IPS-NIHi7 (cell line): ENCODE measurements at regions not wholly inside any gene's neighbourhood (a gene's known extent, or its start where the extent isn't known, plus 50 kb on each side); places are given as distances from the start of the nearest gene placed in this dataset.
"Not testable (repeated sequence)": the region's sequence is repeated elsewhere in the genome, so short reads cannot be mapped to it uniquely, and the experiment has no call there.

Source experiments
- DNase-seq: peaks from one replicate; pipeline ENCODE4 v3.0.0; 2012; ENCODE audit warnings: mixed read lengths; ENCODE audit errors: extremely low spot score

DNA sequence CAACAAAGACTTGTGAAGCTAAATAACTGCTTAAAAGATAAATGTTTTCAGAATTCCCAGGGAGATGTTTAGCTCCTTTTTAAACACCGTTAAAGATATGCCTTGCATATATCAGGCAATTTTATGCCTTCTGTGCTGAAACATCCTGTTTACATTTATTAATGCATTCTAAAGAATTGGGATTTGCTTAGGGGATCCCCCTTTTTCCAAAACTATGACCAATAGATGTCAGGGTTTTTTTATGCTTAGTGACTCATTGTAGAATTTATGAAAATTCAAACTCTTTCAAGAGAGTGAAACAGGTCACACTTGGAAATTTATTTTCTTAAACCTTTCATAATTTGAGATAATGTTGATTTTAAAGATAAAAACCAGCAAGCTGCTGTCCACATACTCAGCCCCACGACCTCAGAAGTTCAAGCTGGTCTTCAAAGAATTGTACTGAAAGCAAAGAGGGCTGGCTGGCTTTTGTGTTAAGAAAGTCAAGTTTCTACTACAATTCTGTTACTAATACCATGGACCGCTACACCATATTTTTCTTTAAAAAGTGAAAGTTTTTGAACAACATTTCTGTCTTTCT, 411.8 kb downstream of the ETV1 start:
- DNase-seq: no peak

DNA sequence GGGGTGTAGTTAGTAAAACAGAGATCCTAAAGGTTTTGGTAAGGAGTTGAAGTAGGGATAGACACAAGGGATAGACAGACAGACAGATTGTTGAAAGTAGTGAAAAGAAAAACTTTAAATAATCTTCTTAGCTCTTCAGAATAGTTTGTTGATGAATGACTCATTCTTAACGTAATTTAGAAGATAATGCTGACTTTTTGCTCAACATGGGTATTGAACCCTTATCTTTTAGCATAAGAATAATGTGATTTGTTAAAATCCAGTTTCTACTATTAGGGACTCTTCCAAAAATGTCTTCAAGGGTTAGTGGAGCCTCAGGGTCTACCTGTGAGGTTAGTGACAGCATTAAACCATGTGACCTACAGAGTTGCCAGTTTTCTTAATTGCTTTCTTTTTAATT, 411.2 kb downstream of the ETV1 start:
- DNase-seq: no peak

DNA sequence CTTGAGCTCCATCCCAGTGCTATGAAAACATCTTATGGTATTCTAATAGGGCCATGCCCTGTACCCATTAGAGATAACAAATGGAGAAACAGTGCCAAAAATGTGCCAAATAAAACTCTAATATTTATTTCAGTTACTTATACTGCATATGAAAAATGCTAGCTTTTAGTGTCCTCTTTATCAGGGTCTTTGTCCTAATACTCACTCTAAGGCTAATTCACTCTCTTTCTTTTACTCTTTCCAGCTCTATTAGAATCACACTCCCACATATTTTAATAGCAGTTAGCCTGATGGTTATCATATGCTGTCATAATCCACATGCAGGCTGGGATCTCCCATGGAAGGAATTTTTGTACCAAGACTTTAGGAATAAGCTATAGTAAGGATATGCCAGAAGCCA, 408.4 kb downstream of the ETV1 start:
- no peak for DNase-seq

DNA sequence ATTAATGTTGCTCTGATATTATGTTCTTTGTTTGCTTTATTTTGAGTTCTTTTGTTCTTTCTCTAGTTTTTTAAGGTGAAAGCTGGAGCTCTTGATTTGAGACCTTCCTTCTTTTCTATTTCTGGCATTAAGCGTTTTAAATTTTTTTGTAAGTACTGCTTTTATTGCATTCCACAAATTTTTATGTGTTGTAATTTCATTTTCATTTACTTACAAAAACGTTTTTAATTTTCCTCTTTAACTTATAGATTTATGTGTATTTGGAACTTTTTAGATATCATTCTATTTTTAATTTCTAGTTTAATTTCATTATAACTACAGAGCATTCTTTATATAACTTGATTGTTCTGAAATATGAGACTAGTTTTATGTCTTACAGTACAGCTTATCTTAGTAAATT, 395.6 kb downstream of the ETV1 start:
- DNase-seq: no peak

DNA sequence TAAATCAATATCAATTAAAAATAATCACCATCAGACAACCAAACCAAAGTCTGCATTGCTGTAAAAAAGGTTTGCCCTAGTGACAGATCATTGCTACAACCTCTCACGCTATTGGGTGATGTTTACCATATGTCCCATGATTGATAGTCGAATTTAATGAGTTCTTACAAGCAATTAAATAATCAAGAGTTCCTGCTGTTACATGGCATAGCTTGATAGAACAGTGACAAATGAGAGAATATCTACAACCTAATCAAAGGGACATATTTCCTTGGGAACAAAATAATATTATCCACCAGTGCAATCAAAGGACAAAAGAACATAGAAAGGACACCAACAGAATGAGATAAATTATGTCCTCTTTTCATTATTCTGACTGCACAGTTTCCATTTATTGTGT, 387.4 kb downstream of the ETV1 start:
- DNase-seq: no peak

DNA sequence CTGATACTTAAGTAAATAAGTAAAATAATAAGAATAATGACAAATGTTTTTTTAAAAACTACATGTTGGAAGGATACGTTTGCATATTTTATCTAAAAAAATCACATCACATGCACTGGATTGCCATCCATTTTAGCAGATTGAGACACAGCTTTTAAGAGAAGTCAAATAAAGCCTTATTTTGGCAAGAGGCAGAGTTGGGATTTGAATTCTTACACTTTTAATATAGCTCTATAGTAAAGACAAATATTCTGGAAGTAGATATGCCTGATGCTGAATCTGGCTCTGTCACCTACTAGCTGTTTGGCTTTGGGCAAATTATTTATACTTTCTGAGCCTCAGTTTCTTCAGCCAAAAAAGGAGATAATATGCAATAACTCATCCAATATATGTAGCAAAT, 386.4 kb downstream of the ETV1 start:
- DNase-seq: no peak

DNA sequence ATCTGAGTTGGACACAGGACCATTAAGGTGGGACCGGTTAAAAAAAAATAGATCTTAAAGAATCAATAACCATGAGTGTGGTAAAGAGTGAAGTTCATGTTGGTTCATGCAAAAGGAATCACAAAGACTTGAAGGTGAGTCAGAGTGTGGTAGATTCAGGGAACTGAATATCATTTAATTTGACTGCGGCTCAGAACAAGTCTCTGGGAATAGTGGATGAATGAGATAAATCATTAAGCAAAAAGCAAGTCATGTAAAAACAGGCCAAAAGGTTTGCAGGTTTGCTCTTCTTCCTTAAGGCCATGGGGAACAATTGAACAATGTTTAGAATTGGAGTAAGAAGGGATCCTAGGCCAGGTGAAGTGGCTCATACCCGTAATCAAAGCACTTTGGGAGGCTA, 385.8 kb downstream of the ETV1 start:
- no peak for DNase-seq

DNA sequence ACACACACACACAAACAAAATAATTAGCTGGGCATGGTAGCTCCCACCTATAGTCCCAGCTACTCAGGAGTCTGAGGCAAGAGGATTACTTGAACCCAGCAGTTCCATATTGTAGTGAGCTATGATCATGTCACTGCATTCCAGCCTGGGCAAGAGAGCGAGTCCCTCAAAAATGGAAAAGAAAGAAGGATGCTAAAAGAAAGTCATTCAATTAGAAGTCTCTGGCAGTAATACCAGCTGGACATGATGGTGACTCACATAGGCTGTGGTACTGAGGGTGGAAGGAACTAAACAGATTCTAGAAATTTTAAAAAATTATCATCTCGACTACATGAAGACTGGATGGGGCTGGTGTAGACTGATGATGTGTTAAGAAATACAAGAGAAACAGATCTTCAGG, 385.3 kb downstream of the ETV1 start:
- no peak for DNase-seq

DNA sequence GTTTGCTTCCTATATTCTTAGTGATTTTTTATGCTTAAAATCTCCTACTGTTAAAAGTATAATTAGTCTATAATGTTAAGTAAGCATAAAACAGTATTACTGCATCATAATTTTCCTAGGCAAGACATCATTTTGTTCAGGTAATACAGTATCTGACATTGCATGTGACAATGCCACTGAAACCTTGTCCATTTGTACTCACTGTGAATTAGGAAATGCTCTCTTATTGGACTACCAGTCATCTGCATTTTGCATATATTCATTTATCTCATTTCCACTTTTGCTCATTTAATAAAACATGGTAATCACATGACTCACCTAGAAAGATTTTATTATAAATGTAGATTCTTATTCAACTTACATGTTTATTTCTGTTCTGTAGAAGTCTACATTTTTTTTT, 379.1 kb downstream of the ETV1 start:
- DNase-seq: no peak

DNA sequence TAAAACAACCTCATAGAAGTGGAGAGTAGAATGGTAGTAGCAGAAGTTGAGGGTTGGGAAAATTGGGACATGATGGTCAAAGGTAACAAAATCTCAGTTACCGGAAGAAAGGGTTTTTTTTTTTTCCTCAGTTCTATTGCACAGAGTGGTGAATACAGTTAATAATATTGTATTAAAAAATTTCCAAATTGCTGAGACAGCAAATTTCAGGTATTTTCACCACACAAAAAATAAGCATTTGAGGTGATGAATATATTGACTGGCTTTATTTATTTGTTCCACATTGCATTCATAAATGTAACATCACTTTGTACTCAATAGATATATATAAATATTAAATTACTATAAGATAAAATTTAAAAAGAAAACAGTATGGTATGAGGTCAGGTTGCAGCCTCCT, 373.8 kb downstream of the ETV1 start:
- DNase-seq: no peak

DNA sequence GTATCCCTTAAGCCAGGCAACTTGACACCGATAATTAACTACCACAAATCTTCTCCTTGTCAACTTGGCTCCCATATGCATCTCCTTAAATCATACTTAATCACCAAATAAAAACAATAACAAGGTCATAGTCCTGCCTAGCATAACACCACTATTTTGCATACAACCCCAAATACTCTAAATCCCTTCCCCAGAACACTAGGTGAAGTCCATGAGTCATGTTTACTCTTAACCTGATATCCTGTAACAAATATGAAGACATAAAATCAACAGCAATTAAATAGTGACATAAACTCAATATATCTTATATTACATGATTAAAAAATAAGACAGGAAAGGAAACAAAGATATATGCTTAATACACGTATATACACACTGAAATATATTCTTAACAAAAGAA, 362.0 kb downstream of the ETV1 start:
- no peak for DNase-seq

DNA sequence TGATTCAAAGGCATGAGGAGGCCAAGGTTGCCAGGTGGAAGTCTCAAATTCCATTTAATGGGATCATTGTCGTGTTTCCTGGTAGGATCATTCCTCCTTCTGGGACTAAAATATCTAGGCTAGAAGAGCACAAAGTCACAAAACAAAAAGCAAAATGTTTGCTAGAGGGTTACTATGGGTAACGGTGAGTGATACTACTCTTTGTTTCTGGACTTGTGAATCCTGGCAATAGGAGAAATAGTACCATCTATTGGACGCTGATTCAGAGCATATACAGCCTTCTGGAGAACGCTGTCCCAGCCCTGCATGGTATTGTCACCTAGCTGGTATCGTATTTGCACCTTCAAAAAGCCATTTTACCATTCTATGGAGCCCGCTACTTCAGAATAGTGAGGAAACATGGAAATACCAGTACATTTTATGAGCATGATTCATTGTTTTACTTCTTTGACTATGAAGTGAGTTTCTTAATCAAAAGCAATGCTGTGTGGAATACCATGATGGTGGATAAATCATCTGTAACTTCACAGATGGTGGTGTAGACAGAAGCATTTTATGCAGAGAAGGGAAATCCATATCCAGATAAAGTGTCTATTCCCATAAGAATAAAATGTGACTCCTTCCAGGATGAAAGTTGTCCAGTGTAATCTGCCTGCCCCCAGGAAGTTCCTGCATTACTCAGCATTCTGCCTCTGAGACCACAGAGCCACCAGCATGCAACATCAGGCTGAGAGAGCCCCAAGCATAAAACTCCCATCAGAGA, 361.0 kb downstream of the ETV1 start:
- DNase-seq: no peak

DNA sequence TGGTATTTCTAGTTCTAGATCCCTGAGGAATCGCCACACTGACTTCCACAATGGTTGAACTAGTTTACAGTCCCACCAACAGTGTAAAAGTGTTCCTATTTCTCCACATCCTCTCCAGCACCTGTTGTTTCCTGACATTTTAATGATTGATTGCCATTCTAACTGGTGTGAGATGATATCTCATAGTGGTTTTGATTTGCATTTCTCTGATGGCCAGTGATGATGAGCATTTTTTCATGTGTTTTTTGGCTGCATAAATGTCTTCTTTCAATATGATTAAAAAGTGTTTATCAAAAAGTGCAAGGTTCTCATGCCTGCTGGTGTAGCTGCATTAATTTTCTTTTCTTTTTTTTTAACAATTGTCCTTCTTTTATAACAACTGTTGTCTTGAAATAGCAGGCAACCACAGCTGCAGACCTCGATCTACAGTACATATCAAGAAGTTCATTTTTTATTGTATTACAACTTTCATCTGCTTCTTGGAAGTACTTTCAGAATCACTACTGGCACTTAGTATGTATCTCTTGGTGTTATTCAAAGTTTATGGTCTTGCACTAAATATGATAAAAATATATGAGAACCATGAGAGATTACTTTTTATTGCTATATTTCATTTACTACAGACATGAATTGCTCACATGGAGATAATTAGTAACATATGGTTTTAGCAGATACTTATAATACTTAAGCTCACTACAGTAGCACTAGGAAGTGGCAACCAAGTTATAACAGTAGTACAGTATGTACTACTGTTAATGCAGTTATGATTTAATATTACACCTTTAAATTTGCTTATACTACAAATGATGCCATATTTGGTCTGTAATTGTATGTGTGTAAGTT, 358.0 kb downstream of the ETV1 start:
- DNase-seq: not testable (repeated sequence)

DNA sequence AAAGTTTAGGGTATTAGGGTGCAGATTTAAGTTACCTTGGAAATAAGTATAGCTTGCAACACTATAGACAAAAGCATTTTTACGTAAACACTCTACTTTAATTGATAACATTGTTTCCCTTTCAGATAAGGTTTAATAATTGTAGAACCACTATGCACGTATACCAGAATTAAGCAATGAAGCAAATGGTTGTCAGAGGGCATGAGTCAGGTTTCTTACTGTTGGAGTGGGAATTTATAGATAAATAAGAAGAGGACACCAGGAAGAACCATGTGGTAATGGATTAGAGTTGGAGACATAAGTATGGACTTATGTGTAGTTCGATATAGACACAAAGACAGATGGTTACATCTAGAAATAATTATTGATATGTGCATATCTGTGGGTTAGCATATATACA, 355.6 kb downstream of the ETV1 start:
- DNase-seq: no peak

DNA sequence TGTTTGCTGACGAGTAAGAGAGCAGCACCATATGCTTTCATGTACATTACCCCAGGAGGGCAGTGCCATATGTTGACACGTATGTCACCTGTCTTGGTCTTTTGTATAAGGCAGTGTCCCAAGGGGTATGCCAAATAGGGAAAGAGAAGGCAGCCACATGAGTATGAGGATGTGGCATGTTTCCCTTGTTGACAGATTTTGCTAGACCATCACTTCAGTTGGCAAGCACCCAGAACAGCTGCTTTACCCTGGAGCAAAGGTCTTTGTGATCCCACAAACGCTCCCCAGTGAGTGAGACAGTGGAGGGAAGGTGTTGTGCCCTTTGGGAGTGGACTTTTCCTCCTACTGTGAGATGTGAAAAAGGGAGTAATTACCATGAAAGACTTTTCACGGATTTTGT, 350.1 kb downstream of the ETV1 start:
- DNase-seq: no peak

DNA sequence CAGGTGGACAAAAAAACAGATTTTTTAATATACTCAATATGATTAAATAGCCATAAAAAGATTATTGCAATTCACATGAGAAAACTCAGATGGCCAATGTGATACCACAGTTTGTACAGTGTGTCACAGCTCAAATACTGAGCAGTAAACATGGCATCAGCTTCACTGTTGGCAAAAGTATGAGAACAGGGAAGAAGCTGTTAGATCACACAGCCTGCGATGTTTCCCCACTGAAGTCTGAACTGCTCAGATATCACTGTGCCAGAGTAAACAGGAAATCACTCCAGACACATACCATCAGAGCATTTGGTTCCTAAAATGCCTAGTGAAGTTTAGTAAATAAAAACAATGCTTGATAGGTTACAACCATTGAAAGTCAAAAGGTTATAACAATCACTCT, 347.8 kb downstream of the ETV1 start:
- no peak for DNase-seq

DNA sequence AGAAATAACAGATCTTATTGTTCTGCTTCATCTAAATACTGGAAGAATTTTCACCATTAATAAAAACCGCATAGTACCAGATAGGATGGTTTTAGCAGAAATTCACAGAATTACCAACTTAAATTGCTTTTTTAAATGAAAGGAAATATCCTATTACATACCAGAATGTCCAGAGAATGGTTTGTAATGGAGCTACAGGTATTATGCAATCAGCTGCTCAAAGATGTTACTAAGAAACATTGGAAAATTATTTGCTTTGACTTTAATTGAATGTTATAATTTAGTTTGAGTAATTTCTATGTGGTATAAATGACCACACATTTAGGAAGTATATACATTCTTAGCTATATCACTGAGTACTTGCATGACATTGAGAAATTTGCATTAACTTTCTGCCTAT, 338.3 kb downstream of the ETV1 start:
- no peak for DNase-seq

DNA sequence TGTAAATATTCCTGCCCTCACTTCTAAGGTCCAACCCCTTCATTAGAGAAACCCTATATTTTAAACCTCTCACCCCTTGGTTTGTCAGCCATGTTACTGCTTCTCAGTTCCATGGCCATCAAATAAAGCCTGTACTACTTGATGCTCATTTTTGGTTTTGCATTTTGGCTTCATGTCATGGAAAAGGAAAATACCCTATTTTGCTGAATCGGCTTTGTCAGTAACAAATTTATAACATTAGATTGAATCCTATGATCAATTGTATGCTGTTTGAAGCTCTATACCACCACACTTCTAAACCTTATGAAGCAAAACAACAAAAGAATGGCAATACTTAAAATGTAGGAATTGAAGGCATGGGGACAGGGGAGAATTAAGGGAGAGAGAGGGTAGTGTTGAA, 333.1 kb downstream of the ETV1 start:
- DNase-seq: no peak

DNA sequence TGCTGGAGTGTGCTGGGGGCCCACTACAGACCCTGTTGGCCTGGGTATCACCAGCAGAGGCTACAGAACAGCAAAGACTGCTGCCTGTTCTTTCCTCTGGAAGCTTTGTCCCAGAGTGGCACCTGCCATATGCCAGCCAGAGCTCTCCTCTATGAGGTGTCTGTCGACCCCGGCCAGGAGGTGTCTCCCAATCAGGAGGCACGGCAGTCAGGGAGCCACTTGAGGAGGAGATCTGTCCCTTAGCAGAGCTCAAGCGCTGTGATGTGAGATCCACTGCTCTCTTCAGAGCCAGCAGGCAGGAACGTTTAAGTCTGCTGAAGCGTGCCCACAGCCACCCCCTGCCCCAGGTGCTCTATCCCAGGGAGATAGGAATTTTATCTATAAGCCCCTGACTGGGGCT, 316.2 kb downstream of the ETV1 start:
- DNase-seq: no peak

DNA sequence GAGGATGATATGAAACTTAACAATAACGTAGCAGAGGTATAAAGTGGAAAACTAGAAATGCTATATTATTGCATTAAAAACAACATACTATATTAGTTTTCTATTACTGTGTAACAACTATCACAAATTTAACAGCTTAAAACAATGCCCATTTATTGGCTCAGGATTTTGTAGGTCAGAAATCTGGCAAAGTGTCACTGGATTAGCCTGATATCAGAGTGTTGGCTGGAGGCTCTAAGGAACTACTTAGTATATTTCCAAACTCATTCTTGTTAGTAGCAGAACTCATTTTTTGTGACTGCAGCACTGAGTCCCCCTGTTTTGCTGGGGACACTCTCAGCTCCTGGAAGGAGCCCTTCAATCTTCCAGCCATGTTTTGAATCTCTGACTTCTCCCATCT, 306.8 kb downstream of the ETV1 start:
- no peak for DNase-seq

DNA sequence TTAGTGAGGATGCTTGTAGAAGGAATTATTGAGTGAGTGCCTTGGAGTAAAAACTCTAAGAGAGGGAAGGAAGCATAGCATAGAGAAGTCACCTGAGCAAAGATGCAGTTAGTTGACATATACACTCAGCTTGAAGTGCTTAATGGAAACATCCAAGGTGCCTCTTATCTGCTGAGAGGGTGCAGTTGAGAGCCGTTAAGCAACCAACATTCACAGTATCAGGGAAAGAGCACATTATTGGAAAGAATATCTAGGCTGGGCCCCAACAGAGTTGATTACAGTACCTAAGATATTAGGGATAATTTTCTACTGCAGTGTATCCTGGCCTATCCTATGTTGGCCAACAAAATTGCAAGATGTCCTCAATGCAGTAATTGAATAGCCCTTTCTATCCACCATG, 302.0 kb downstream of the ETV1 start:
- DNase-seq: no peak

DNA sequence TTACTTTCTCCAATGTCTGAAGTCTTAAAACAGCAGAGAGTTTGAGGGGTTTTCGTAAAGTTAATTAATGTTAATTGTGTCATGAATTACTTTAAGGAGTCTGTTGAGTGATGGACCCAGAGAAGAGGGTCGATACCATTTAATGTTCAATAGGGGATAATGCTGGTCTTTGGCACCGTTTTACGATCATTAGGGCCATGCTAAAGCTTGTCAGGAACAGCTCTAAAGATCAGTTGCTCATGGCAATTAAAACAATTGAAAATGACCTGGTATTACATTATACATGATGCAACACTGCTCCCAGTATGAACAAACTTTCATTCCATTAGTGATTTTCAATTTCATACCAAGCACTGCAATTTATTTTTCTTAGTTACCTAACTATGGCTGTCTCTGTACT, 296.9 kb downstream of the ETV1 start:
- no peak for DNase-seq

DNA sequence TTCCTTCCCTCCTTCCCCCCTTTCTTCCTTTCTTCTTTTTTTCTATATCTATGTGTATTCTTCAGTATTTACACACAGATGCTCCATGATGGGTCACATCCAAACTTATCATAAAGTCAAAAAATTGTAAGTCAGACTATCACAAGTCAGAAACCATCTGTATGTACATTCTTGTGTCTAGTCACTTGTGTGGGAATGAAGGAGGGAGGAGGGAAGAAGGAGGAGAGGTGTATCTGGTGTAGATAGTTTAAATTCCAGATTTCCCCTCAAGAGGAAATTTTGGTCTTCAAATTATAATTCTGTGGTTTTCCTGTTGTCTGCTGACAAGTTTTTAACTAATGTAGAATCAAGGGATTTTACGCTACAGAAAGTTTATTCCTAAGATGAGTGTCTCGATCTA, 287.2 kb downstream of the ETV1 start:
- DNase-seq: no peak
